Transverse colon (tissue), 3 donors: ENCODE measurements at regions not wholly inside any gene's neighbourhood (a gene's known extent, or its start where the extent isn't known, plus 50 kb on each side); places are given as distances from the start of the nearest gene placed in this dataset.

Source experiments
- EP300 ChIP-seq: sonication (generic); formaldehyde crosslinking; IDR thresholded peaks from one replicate; pipeline ENCODE4 v1.6.1; 2017; ENCODE audit warnings: antibody characterized with exemption, low read depth
- POLR2A ChIP-seq: fragments of 450-650 bp; IDR thresholded peaks from one replicate; pipeline ENCODE4 v1.6.1; 2016; ENCODE audit warnings: antibody characterized with exemption, mild to moderate bottlenecking, moderate library complexity
- TF ChIP-seq, protein P1 (sequence below), 5 experiments: fragments of 200-600 bp in 3 of 5; fragments of 450-650 bp in 2 of 5; sonication (generic) in 3 of 5; IDR thresholded peaks; 1 replicate in 2 of 5; 2 replicates in 3 of 5; pipeline ENCODE4 v1.5.1; 2016 to 2017; ENCODE audit warnings: antibody characterized with exemption in 5 of 5, inconsistent platforms in 3 of 5, mild to moderate bottlenecking in 2 of 5, moderate library complexity in 1 of 5

DNA sequence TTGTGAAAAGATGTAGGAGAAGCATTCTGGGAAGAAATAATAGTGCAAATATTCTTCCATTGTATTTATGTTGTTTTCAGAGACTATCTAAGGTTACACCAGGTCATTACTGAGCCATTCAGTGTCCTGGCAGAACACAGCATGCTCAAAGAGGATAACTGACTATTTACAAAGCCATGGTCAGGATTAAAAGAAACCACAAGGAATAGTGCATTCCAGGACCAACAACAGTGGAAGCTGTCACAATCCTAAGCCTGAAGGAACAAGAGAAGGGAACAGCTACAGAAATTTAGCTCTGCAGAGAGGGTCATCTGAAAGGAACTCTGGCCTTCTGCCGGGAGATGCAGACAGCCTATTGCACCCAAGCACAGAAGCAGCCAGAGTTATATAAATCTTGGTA is 116.7 kb downstream of the DSC3 start:
- TF ChIP-seq, protein P1, sequence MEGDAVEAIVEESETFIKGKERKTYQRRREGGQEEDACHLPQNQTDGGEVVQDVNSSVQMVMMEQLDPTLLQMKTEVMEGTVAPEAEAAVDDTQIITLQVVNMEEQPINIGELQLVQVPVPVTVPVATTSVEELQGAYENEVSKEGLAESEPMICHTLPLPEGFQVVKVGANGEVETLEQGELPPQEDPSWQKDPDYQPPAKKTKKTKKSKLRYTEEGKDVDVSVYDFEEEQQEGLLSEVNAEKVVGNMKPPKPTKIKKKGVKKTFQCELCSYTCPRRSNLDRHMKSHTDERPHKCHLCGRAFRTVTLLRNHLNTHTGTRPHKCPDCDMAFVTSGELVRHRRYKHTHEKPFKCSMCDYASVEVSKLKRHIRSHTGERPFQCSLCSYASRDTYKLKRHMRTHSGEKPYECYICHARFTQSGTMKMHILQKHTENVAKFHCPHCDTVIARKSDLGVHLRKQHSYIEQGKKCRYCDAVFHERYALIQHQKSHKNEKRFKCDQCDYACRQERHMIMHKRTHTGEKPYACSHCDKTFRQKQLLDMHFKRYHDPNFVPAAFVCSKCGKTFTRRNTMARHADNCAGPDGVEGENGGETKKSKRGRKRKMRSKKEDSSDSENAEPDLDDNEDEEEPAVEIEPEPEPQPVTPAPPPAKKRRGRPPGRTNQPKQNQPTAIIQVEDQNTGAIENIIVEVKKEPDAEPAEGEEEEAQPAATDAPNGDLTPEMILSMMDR (IDR thresholded peaks at IDR 0.05) = no peak
- TF ChIP-seq POLR2A (no peak), EP300 (no peak)
